ENCODE measurements at regions not wholly inside any gene's neighbourhood (a gene's known extent, or its start where the extent isn't known, plus 50 kb on each side); places are given as distances from the start of the nearest gene placed in this dataset.

DNA sequence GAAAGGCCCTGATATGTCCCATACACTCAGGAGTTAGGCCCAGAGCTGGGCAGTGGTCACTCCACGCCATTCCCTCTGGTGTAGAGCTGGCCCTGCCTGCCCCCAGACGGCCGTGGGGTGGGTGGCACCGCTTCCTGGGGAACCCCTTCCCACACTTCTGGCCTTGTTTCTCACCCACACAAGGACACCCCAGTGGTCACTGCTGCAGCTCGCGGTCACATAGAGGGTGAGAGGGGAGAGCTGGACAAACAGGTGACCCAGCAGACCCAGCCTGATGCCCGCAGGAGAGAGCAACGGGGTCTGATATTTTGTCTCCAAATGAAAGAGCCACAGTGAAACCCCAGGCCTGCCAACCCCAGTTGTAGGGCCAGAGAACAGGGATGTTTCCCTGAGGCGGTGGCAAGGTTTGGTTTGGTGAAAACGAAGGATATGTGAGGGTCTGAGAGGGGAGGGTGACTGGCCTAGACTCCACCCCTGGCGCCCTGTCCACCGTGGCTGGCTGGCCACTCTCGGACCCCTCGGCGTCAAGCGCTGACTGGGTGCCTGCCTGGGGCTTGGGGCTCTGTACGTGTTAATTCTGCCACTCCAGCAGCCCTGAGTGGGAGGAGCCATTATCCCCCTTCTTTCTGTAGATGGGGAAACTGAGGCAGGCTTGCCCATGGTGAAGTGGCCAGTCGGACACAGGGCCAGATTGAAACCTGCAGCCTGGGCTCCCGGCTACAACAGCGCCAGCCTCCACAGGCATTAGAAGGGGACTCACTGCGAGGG, 71.0 kb upstream of the PPARA start:
- Mint-ChIP-seq H3K36me3 (ENCODE audit: low read depth) (no peaks in the 10 kb centered on the region), H3K27ac (no peak overlapping the region), H3K27me3 (ENCODE audit: low read depth) (peaks cover 3% of the 10 kb centered on the region), H3K4me3 (no peak overlapping the region), H3K4me1 (peaks cover 56% of the 10 kb centered on the region), H3K9me3 (no peaks in the 10 kb centered on the region)
- TF ChIP-seq CTCF (IDR thresholded peaks at IDR 0.05; ENCODE audit: unreplicated experiment in 3 of 3), result no peak

- H3K27me3 Mint-ChIP-seq (ENCODE audit: low read depth), result peaks cover 3% of the 10 kb centered on the region
Observed at GRCh38 chr22:46079861-46080821, 70.2 kb upstream of the PPARA start.

DNA sequence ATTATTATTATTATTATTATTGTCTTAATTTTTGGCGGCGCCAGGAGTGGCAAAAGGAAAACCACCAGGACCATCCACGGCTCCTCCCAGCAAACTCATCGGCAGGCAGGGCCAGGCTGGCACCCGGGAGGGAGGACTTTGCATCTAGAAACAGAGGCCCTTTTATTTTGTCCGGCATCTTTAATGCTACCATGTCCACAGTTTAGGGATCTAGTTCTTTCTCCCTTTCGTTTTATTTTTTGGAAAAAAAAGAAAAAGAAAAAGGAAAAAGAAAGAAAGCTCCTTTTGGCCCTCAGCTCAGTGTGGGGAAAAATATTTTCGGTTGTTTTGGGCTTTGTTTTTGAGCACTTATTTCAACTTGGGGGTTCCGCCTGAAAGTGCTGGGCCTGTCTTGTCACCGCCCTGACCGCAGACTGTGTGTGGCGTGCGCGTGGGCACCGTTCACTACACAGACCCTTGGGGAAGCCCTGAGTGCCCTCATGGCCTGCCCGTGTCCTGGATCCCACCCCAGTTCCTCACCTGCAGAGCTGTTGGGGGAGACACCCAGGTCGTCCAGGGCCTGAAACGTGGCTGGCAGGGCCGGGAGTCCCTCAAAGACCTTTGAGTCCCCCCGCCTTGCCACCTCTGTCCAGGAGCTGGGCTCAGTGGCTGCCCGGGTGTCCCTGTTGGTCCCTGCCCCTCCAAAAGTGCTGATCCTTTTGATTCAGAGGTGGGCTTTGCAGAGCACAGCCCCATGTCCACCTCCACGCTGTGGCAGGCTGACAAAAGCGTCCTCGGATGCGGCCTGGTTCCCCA, 69.1 kb upstream of the PPARA start:
- peaks cover 3% of the 10 kb centered on the region for H3K27me3 Mint-ChIP-seq (ENCODE audit: low read depth)
- no peak for TF ChIP-seq CTCF (IDR thresholded peaks at IDR 0.05; ENCODE audit: unreplicated experiment in 3 of 3)
- peaks cover 44% of the 10 kb centered on the region for H3K4me1 Mint-ChIP-seq
- H3K9me3 Mint-ChIP-seq, result no peaks in the 10 kb centered on the region
- H3K36me3 Mint-ChIP-seq (ENCODE audit: low read depth), result no peaks in the 10 kb centered on the region
- H3K4me3 Mint-ChIP-seq, result no peak overlapping the region
- H3K27ac Mint-ChIP-seq, result peak overlapping the region in 1 of 3 experiments; percentile 83

More at GRCh38 chr22:46079861-46080821, 70.2 kb upstream of the PPARA start:
- H3K9me3 Mint-ChIP-seq, result no peaks in the 10 kb centered on the region
- peak overlapping the region in 2 of 3 experiments; percentile 70 to 83 for H3K27ac Mint-ChIP-seq
- H3K36me3 Mint-ChIP-seq (ENCODE audit: low read depth), result no peaks in the 10 kb centered on the region
- H3K4me1 Mint-ChIP-seq, result peaks cover 55% of the 10 kb centered on the region
- H3K4me3 Mint-ChIP-seq, result peak overlapping the region in 1 of 3 experiments; percentile 77
- no peak for TF ChIP-seq CTCF (IDR thresholded peaks at IDR 0.05; ENCODE audit: unreplicated experiment in 3 of 3)

DNA sequence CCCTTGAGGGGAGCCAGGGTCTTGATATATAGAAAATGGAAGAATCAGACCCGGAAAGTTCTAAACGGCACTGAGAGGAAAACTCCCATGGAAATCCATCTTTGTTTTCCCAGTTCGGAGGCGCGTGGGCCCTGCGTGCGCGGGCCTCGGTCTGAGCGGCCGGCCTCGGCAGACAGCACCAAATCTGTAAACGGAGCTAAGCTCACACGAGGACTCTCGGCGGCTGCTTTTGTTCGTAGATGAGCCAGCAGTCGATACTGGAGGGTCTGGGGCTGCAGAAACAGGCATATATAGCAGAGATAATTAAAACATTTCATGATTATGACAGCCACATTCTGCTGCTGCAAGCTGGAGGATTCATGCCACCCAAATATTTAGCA, 68.5 kb upstream of the PPARA start:
- no peak for TF ChIP-seq CTCF (IDR thresholded peaks at IDR 0.05; ENCODE audit: unreplicated experiment in 3 of 3)

DNA sequence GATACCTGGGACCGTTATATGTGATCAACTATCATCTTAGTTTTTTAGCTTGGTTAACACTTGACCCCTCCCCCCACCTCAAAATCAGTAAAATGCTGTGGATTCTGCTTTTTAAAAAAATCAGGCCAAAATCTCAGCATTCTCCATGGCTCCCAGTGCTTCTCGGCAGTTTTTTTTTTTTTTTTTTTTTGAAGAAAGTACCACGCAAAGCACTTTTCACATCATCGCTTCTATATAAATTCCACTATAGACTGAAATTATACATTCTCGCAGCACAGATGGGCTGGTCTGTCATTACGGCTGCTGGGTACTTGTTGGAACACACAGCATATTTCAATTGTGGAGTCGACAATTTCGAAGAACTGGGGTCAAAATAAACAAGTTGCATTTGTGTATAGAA, 67.7 kb upstream of the PPARA start:
- Mint-ChIP-seq H3K27ac (peak overlapping the region in 1 of 3 experiments; percentile 23), H3K27me3 (ENCODE audit: low read depth) (peaks cover 3% of the 10 kb centered on the region), H3K9me3 (no peaks in the 10 kb centered on the region), H3K36me3 (ENCODE audit: low read depth) (no peaks in the 10 kb centered on the region), H3K4me1 (peaks cover 37% of the 10 kb centered on the region), H3K4me3 (no peak overlapping the region)
- TF ChIP-seq CTCF (IDR thresholded peaks at IDR 0.05; ENCODE audit: unreplicated experiment in 3 of 3), result no peak

More for the DNA sequence above, 68.5 kb upstream of the PPARA start:
- no peak overlapping the region for H3K4me3 Mint-ChIP-seq
- H3K27ac Mint-ChIP-seq, result peak overlapping the region in 1 of 3 experiments; percentile 23
- H3K4me1 Mint-ChIP-seq, result peaks cover 42% of the 10 kb centered on the region
- peaks cover 3% of the 10 kb centered on the region for H3K27me3 Mint-ChIP-seq (ENCODE audit: low read depth)
- no peaks in the 10 kb centered on the region for H3K9me3 Mint-ChIP-seq
- H3K36me3 Mint-ChIP-seq (ENCODE audit: low read depth), result no peaks in the 10 kb centered on the region

Measured in nephron (organoid).